LHCN-M2 (cell line): ENCODE measurements at regions not wholly inside any gene's neighbourhood (a gene's known extent, or its start where the extent isn't known, plus 50 kb on each side); places are given as distances from the start of the nearest gene placed in this dataset.
A peak's percentile ranks its signal among the peaks of the same experiment; 100 is the strongest.

ENCODE experiments used
- DNase-seq: peaks from one replicate; pipeline ENCODE4 v3.0.0-alpha.2; 2012; ENCODE audit warnings: low read depth

DNA sequence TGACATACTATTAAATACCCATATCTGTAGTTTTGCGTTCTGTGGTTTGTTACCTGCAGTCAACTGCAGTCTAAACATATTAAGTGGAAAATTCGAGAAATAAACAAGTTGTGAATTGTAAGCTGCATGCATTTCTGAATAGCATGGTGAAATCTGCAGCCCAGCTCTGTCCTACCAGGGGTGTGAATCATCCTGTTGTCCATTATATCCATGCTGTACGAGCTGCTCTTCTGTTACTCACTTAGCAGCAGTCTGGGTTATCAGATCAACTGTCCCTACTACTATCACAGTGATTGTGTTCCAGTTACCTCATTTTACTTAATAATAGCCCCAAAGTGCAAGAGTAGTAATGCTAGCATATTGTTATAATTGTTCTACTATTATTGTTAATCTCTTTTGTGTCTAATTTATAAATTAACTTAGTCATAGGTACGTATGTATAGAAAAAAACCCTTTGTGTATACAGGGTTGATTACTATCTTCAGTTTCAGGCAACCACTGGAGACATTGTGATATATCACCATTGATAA, 173.7 kb upstream of the FAT4 start:
- DNase-seq = peak; percentile 44

DNA sequence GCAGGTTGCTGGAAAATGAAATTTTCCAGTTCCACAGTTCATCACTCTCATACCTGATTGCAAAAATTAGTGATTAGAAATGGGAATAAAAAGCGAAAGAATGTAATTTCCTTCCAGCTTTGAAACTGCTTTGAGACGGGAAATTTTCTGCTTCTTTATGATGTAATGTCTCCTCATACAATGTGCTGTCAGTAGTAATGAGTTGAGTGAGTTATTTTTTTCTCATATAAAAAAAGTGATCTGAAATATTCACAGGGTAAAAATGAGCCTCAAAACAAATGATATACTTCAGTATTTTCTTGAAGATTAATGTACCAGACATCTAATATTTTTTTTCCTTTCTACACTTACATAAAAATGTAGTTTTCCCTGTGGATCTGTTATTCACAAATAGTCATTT, 179.1 kb upstream of the FAT4 start:
- DNase-seq = no peak

DNA sequence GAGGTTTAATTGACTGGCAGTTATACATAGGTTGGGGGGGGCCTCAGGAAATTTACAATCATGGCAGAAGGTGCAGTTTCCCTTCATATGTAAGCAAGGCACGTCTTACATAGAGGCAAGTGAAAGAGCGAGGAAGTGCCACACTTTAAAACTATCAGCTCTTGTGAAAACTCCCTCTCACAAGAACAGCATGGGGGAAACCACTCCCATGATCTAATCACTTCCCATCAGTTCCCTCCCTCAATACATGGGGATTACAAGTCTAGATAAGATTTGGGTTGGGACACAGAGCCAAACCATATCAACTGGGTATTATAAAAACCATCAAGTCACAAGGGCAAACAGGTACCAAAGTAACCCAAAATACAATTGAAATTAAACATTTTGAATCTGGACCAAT, 182.0 kb upstream of the FAT4 start:
- no peak for DNase-seq

DNA sequence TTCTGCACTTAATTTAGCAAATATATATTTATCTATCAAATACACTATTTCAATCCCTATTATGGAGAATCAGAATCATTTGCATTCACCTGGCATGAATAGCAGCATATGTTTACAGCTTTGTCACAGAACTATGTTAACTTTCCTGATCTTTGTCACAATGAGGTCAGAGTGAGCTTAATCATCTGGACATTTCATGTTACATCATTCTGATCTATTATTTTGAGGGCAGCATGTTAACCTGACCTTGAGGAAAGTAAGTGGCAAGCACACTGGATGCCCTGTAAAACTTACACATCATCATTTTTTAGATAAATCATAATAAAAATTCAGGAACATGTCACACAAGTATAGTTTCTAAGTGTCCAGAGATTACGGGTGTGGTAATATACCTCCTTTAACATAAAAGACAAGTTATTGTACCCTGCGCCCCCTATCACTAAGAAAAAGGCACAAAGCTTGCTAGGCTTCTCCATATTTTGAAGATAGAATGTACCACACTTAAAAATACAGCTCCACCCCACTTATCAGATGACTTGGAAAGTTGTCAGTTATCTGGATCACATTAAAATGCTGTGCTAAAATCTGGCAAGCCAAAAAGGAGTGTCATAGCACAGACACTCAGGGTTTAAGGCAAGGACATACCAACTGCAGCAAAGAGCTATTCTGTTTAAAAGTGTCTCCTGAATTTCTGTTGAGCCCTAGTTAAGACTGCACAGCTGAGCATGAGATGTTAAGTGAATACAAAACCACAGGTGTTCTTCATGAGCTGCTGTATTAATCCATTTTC, 182.7 kb upstream of the FAT4 start:
- no peak for DNase-seq

DNA sequence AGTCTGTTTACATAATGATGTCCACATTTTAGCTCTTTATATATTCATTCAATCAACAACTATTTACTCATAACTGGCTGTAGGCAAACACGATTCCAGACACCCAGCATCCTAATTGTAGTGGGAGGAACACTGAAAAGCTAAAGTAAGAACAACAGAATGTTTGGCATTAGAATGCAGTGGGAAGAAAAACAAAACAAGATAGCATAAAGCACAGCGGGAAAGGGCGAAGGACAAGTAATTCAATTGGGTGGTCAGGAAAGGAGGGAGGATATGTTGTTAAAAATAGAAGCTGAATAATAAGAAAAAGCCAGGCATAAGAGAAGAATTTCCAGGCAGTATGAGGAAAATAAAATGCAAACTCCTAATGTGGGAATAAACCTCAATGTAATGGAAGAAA, 189.5 kb upstream of the FAT4 start:
- peak; percentile 28 for DNase-seq

DNA sequence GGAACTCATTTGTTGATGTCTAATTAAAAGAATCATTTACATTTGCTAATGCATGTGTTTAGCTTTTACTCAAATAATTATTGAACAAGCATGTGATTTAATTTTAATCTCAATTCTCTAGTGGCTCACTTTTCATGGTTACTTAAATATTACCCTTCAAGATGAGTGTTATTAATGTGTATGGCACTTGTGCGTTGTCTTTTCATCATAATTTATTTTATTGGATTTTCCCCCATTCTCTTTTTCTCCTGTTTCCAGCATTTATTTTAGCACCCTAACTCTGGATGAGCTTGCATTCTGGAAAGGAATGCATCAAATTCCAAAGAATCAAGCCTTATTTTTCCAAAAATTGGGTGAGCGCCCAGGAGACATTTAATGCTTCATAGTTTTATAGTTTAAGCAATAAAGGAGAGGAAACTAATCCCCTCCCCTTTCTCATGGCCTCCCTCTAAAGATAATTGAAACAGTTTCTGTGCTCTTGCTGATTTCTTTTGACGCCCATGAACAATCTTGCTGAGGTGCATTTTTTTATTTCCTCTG, 191.1 kb upstream of the FAT4 start:
- no peak for DNase-seq

DNA sequence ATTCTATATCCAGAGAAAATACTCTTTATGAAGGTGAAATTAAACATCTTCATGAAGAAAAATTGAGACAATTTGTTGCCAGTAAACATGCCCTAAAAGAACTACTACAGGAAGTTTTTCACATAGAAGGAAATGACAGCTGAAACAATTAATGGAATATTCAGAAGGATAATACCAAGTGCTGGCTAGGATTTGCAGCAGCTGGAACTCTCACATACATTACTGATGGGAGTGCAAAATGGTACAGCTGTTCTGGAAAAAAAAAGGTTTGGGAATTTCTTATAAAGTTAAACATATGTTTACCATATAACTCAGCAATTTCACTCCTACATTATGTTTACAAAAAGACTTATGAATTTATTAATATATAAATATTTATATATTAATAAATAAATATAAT, 193.2 kb upstream of the FAT4 start:
- peak; percentile 15 for DNase-seq

DNA sequence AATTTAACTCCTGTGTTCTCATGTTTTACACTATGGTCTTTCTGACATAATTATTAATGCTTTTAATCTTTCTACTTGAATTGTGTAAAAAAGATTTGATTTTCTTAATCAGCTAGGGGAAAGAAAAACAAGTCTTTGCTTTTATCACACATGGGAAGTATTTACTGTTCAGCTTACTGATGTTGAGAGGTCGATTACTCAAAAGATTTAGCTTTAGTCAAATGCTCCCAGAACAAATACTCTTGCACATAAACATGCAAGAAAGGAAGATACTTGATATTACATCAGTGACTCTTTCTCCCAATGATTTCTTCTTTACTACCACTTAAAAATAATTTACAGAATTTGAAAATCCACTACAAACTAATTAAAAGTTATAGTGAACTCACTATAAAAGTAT, 198.3 kb upstream of the FAT4 start:
- no peak for DNase-seq

DNA sequence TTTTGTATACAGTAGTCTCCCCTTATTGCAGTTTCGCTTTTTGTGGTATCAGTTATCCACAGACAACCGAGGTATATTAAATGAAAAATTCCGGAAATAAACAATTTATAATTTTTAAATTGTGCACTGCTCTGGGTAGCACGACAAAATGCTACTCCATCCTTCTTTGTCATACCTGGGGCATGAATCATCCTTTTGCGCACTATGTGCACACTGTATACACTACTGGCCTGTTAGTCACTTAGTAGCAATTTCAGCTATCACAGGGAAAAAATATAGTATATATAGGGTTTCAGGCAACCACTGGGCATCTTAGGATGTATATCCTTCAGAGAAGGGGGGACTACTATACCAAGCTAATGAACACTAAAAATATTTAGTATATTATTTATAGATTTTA, 198.8 kb upstream of the FAT4 start:
- DNase-seq = no peak

DNA sequence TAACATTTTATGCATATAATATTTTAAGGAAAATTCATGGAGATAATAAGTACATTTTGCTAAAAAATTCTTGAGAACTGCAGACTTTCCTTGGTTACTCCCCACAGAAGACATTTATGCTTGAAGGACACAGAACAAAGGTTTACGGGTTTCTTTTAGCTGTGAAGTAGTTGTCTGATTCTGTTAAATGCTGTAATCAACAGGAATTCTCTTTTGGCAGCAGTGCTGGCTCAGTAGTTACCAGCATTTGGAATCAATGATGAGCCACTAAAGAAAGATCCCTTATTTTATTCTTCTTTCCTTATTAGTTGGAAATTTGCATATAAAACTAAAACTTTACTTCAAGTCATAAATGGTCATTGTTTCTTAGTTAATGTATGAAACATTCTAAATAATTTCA, 199.3 kb upstream of the FAT4 start:
- no peak for DNase-seq

DNA sequence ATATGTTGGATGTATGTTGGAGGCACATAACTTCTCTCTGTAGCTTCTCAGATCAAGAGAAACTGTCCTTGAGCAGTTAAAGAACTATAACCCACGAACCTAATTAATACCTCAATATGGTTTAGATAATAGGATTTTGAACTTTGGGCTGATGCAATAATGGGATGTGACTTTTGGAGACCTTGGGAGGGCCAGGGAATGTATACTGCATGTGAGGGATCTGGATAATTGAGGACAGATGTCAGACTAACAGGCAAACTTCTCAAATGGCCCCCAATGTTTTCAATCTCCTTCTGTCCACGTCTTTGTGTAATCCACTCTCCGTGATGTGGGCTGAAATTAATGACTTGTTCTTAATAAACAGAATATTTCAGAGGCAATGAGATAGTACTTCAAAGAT, 202.2 kb upstream of the FAT4 start:
- no peak for DNase-seq

DNA sequence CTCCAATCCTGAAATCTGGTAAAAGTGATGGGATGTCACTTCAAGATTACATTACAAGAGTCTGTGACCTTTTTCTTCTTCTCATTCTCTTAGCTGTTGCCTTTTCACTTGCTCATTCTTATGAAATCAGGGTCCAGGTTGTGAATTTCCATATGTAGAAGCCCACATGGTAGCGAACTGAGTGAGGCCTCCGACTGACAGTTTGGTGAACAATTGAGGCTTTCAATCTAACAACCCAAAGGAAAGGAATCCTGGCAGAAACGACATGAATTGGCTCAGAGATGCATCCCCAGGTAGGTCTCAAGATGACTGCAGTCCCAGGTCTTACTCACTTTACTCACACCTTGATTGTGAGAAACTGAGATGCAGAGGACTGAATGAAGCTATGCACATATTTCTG, 203.4 kb upstream of the FAT4 start:
- DNase-seq = no peak

DNA sequence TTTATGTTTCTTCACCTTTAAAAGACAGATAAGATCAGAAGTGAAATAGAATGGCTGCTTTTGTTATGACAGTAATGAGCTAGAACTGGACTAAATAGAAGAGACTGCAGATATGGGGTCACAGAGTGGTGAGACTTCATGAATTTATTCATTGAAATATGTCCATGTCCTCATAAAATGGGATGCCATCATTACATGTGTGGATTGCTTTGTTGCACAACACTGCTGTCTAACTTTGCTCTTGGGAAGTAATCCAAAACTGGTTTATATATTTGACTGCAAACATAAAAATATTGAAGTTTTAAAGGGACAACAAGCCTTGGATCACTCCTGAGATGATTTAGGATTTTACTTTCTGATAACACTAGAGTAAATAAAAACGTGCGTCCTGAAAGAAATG, 209.2 kb upstream of the FAT4 start:
- peak; percentile 34 for DNase-seq

DNA sequence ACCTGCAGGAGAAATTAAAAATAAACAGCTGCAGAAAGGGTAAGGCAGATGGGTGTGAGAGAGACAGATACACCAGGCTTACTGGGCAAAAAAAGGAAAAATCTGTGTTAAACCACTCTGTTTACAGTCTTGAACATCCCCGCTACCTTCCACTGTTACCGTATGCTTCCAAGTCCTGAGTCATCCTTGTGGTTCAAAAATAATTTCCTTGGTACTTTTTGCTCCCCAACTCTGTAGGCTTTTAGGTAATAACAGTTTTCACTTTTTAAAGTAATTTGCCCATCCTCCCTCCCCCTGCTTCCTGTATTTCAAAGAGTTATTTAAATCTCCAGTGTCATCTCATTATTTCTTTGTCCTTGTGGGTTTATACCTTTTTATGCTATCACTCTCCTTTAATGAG, 210.1 kb upstream of the FAT4 start:
- DNase-seq = peak; percentile 44

DNA sequence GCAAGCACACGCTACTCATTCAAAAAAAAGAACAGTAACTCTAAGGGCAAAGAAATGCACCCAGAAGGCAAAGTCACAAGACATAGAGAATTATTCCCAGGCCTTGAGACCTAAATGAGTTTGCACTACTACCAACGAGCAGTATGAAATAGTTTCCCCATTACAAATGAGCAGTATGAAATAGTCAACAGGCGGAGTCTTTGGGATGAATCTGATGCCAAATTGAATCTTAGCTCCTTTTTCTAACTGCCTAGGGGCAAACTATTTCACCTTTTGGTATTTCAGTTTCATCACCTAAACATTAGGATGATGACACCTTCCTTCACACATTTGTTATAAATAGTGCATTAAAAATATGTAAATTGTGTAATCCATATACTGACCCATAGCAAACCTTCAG, 213.0 kb upstream of the FAT4 start:
- no peak for DNase-seq

DNA sequence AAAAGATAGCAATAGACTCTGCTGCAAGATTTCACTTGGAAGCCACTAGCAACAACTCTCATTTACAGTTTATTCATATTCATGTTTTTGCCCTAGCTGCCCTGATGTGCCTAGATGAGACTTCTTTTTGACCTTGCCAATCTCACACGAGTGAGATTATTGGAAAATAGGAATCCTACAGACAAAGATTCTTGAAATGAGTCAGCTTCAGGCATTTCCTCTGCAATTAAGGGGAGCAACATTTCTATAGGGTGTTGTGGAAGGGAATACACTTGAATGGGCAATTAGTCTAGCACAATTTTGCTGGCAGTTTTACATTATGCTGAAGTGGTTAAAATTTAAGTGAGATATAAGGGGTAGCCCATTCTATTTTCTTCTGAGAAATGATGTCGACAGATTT, 217.0 kb upstream of the FAT4 start:
- no peak for DNase-seq

DNA sequence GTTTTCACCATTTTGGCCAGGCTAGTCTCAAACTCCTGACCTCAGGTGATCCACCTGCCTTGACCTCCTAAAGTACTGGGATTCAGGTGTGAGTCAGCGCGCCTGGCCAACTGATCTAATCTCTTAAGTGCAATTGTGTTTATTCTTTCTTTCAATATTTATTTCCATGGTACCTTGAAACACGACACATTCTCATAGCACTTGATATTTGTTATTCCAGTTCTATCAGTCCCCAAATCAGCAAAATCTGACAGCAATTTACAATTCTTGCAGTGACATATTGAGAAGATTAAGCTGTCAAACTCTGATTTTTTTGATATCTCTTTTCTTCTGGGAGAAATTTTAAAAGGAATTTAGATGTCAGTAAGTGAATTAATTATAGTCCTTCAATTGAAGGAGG, 218.1 kb upstream of the FAT4 start:
- DNase-seq = no peak

DNA sequence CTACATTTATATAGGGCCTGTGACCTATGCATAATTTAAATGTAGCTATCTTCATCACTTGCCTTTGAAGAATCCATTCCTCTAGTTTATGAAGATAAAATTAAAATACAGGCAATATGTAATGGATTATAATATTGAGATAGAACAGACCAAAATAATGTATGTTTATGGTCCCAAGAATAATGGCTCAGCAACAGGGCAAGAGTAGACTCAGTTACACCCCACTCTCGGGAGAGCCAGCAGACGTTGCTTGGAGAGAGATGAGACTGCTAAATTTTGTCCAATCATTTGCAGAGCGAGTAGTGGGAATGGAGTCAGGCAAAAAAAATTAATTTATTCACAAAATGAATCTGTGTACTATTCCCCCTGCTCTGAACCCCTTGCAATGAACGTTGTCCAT, 223.2 kb upstream of the FAT4 start:
- no peak for DNase-seq

DNA sequence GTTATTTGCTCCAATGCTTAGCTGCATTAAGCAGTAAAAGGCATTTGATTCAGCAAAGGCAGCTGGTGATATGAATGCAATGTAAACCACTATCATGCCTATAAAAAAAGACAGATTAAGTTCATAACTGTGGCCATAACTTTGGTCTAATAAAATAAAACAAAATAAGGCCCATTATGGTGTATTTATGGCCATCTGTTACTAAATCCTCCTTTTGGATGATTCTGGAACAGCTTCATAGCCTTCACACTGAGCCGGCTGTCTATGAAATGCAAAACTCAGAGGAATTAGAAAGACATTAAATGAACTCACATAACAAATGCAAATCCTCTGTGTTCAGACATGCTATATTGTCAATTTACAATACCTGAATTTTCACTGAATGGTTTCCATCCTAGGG, 223.7 kb upstream of the FAT4 start:
- DNase-seq = no peak

DNA sequence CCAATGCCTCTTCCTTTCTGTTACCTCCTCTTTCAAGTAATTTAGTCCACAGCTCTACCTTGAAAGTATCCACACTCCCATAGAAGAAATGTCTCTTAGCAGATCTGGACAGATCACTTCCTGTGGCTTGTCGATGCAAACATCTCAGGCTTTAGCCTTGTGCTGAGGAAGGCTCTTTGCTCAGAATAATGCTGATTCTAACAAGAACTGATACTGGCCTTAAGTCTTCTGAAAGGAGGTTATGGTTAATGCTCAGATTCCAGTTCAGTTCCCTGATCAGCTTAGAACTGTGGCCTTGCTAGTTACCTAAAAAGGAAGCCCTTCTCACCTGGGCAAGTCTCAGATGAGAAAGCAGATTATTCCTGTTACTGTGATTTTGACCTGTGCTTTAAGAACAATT, 230.1 kb upstream of the FAT4 start:
- no peak for DNase-seq

DNA sequence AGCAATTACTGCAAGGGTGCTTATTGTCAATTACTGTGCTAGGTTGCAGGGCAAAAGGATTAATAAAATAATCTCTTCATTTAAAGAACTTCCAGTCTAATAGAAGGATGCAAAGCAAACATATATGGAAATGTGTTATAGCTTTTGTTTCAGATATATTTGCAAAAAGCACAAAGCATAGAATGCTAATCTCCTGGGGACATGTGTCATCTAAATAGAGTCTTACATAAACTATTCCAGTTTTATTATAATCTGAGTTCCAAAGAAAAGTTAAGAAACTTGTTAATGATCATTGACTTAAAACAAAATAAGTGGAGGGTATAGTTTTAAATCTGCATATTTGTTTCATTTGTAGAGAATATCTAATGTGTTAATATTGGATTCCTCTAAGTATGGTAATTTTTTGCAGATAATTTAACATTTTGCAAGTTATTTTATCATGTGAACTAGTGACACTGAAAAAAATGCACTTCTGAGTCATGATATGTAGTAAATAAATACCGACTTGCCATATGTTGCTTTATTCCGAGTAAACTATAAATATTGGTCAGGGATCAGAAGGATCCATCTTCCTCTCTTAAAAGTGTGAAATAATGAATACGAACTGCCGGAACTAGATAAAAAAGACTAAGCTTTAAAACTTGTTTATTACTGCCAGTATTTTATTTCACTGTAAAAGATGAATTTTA, 231.9 kb upstream of the FAT4 start:
- no peak for DNase-seq

DNA sequence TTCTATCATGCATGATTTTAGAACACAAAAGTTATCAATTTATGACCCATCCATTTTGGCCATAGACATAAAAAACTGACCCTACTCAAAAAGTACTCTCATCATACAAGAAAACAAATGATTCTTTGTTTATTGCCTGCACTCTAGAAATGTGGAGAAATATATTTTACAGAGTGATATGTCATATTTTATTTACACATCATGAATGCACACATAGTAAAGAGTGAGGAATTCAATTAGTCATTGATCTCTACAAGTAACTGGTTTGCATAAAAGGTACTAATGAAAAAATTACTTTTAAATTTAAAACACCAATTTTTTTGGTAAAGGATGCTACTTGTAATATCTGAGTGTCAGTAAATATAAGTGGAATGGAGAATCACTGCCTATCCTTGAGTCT, 242.5 kb upstream of the FAT4 start:
- no peak for DNase-seq

DNA sequence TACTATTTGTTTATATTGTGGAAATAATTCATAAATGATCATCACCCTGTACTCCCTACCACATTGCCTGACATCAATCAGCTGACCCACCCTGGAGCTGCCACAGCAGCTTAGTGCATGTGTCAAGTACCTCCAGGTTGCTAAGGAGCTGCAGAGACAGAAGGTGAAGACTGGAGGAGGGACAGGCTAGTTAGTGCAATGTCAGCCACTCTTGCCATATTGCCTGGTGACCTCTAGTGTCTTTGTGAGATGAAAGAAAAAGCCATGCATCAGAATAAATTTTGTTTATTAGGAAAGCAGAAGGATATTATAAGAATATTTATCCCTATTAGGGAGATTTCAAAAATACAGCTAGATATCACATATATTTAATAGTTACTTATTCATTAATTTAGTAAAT, 243.9 kb upstream of the FAT4 start:
- peak; percentile 21 for DNase-seq
